Activated CD4-positive, alpha-beta T cell treated with anti-CD3 and anti-CD28 coated beads, Interleukin-2, amount 10 ng/mL, durations not matched to agents 7 days and 5 days (primary cell): ENCODE measurements at regions not wholly inside any gene's neighbourhood (a gene's known extent, or its start where the extent isn't known, plus 50 kb on each side); places are given as distances from the start of the nearest gene placed in this dataset.
"Not testable (repeated sequence)": the region's sequence is repeated elsewhere in the genome, so short reads cannot be mapped to it uniquely, and the experiment has no call there.

Experiments
- CTCF ChIA-PET: fragments of 350-600 bp; sonication (Branson Sonifier 250); formaldehyde crosslinking; loops from one replicate; lab custom pipeline; 2021; ENCODE audit warnings: antibody characterized with exemption; lab: Charles Lee
- POLR2A ChIA-PET: fragments of 350-600 bp; sonication (Branson Sonifier 250); formaldehyde crosslinking; loops from one replicate; lab custom pipeline; 2021; ENCODE audit warnings: antibody characterized with exemption; lab: Charles Lee
- DNase-seq: peaks from one replicate; pipeline ENCODE4 v3.0.0-alpha.2; 2020
- H3K27ac Mint-ChIP-seq: one replicate; pipeline ENCODE4 v1.8.0; 2021; ENCODE audit warnings: mild to moderate bottlenecking, moderate library complexity, mixed read lengths
- H3K27me3 Mint-ChIP-seq: one replicate; pipeline ENCODE4 v1.8.0; 2021; ENCODE audit warnings: mixed read lengths
- H3K36me3 Mint-ChIP-seq: one replicate; pipeline ENCODE4 v1.8.0; 2021; ENCODE audit warnings: low read depth, mixed read lengths
- H3K4me1 Mint-ChIP-seq: one replicate; pipeline ENCODE4 v1.8.0; 2021; ENCODE audit warnings: mixed read lengths
- H3K4me3 Mint-ChIP-seq: one replicate; pipeline ENCODE4 v1.8.0; 2021; ENCODE audit warnings: mild to moderate bottlenecking, moderate library complexity, mixed read lengths
- H3K9me3 Mint-ChIP-seq: one replicate; pipeline ENCODE4 v1.8.0; 2021; ENCODE audit warnings: mixed read lengths

DNA sequence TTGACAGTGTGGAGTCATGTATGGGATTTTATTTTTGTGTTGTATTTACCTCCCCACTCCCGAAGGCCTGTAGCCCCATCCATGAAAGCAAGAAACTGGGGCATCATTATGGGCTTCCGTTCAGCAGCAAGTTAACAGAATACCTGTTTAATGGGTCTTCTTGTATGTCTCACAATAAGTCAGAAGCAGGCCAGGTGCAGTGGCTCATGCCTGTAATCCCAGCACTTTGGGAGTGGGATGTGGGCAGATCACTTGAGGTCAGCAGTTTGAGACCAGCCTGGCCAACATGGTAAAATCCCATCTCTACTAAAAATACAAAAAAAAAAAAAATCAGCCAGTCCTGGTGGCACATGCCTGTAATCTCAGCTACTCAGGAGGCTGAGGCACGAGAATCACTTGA, 239.7 kb downstream of the SMAD2 start:
- H3K4me3 Mint-ChIP-seq, H3K36me3 Mint-ChIP-seq, H3K9me3 Mint-ChIP-seq, H3K4me1 Mint-ChIP-seq, CTCF ChIA-PET, H3K27me3 Mint-ChIP-seq, POLR2A ChIA-PET, H3K27ac Mint-ChIP-seq, DNase-seq: not testable (repeated sequence)

DNA sequence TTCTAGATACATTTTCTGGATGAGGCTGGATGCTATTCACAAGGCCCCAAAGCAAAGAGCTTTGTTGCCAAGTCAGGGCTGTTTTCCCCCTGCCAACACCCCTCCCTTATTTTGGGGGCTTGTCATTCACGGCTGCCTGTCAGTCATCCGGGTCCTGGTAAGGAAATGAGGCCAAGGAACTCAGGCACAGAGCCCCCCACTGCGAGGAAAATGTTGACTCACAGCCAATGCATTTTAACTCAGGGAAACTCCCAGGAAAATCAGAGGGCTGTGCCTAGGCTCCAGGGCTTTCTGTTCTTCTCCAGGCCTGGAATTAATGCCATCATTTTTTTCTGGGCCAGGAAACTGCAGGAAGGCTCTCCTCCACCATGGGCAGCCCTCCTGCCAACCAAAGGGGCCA, 241.1 kb downstream of the SMAD2 start:
- no peaks in the 10 kb centered on the region for H3K36me3 Mint-ChIP-seq
- CTCF ChIA-PET: no interaction called here

DNA sequence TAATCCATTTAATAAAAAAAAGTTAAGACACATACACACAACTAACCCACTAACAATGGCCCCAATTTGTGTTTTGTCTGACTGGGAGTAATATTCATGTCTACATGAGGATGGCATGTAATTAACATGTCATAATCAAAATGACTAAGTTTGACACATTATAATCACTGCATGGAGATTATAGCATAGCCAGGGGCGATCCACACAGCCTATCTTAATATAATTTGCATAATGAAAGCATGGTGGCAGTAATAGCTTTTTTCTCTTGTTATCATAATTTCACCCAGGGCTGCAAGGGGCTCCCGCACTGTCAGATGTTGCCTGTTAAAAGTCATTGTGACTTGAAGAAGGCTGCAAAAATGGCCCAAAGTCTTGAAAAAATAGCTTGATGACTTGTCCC, 243.7 kb downstream of the SMAD2 start:
- POLR2A ChIA-PET: no interaction called here

More for the DNA sequence above, 241.1 kb downstream of the SMAD2 start:
- Mint-ChIP-seq H3K27ac (no peak overlapping the region), H3K27me3 (peaks cover 2% of the 10 kb centered on the region), H3K4me1 (no peaks in the 10 kb centered on the region), H3K9me3 (no peaks in the 10 kb centered on the region), H3K4me3 (no peak overlapping the region)
- POLR2A ChIA-PET: no interaction called here
- no peak for DNase-seq

DNA sequence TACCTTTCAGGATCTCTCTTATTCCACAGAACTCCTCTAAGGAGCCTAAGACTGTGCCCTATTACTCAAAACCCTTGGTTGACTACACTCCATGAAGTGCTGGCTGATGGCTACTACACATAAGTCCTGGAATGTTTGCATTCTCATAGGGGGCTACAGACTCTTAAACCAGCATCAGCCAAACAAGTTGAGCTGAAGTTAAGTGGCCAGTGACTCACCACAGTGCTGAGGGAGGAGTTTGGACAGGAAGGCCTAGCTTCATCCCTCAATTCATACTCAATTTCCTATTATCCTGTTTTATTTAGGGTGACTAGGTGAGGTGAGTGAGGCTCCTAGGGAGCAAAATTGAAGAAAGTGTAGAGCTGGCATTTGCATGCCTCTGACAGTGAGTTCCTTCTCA, 246.7 kb downstream of the SMAD2 start:
- no peaks in the 10 kb centered on the region for H3K4me1 Mint-ChIP-seq
- peaks cover 2% of the 10 kb centered on the region for H3K27me3 Mint-ChIP-seq
- H3K4me3 Mint-ChIP-seq: no peak overlapping the region
- no peak overlapping the region for H3K27ac Mint-ChIP-seq
- ChIA-PET CTCF (no interaction called here), POLR2A (no interaction called here)
- no peak for DNase-seq
- no peaks in the 10 kb centered on the region for H3K36me3 Mint-ChIP-seq
- no peaks in the 10 kb centered on the region for H3K9me3 Mint-ChIP-seq

More for the DNA sequence above, 243.7 kb downstream of the SMAD2 start:
- Mint-ChIP-seq H3K4me1 (no peaks in the 10 kb centered on the region), H3K9me3 (no peaks in the 10 kb centered on the region), H3K27ac (no peak overlapping the region), H3K27me3 (peaks cover 2% of the 10 kb centered on the region), H3K36me3 (no peaks in the 10 kb centered on the region), H3K4me3 (no peak overlapping the region)
- CTCF ChIA-PET: no interaction called here
- DNase-seq: no peak

DNA sequence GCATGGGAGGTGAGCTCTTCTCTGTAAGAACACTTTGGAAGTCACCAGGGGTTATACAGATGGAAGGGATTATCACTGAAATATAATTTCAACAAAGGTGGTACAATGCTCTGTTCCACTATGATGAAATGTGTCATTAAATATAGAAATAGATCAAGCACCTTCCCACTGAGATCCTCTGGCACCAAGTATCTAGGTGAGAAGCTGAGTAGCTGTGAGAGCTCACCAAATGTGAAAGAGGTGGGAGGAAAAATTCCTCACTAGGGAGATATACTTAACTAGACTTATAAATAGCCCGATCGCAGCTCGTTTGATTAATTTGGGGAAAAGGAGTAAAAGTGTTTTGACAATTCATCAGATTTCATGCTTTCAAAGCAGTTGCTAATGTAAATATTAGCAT, 247.6 kb downstream of the SMAD2 start:
- POLR2A ChIA-PET: interaction anchor here (0.5 kb wide), 1 partner anchor 1507 kb away, joined by 3 read pairs; no protein-coding TSS in a partner anchor
- no peaks in the 10 kb centered on the region for H3K4me1 Mint-ChIP-seq
- CTCF ChIA-PET: no interaction called here
- no peak overlapping the region for H3K27ac Mint-ChIP-seq
- H3K4me3 Mint-ChIP-seq: no peak overlapping the region
- peaks cover 2% of the 10 kb centered on the region for H3K27me3 Mint-ChIP-seq
- no peak for DNase-seq
- H3K9me3 Mint-ChIP-seq: no peaks in the 10 kb centered on the region
- H3K36me3 Mint-ChIP-seq: no peaks in the 10 kb centered on the region

DNA sequence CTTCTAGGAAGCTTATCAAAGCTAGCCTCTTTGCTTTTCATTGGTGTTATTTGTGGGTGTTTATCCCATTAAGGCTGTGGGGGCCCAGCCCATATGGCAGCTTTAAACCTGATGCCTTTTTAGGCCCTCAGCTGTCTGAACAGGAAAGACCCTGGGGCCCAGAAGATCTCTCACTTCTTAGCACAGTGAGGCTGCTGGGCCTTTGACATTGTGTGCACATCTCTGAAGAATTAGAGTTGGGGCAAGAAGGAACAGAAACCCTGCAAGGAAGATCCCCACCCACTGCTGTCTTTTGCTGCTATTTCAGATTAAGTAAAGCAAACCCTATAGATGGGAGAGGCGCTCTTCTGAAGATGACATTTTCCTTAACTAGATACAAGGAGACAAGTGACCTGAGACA, 250.0 kb downstream of the SMAD2 start:
- no peaks in the 10 kb centered on the region for H3K27me3 Mint-ChIP-seq
- no peaks in the 10 kb centered on the region for H3K4me1 Mint-ChIP-seq
- no peaks in the 10 kb centered on the region for H3K36me3 Mint-ChIP-seq
- no peak overlapping the region for H3K27ac Mint-ChIP-seq
- POLR2A ChIA-PET: no interaction called here
- no peaks in the 10 kb centered on the region for H3K9me3 Mint-ChIP-seq
- no peak overlapping the region for H3K4me3 Mint-ChIP-seq
- no peak for DNase-seq
- CTCF ChIA-PET: no interaction called here

DNA sequence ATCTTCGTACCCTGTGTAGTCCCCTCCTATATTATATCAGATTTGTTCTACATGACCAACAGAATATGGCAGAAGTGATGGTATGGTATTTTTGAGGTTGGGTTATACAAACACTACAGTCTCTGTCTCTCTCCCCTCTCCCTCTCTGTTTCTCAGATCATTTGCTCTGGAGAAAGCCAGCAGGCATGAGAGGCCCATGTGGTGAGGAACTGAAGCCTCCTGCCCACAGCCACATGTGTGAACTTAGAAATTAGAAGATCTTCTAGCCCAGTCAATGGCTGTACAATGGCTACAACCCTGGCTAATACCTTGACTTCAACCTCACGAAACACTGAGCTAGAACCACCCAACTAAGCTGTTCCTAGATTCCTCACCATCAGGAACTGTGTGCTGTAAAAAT, 250.6 kb downstream of the SMAD2 start:
- CTCF ChIA-PET: no interaction called here
- DNase-seq: no peak
- no peaks in the 10 kb centered on the region for H3K9me3 Mint-ChIP-seq
- H3K4me3 Mint-ChIP-seq: no peak overlapping the region
- H3K4me1 Mint-ChIP-seq: no peaks in the 10 kb centered on the region
- H3K27me3 Mint-ChIP-seq: no peaks in the 10 kb centered on the region
- no peak overlapping the region for H3K27ac Mint-ChIP-seq
- POLR2A ChIA-PET: no interaction called here
- H3K36me3 Mint-ChIP-seq: no peaks in the 10 kb centered on the region

DNA sequence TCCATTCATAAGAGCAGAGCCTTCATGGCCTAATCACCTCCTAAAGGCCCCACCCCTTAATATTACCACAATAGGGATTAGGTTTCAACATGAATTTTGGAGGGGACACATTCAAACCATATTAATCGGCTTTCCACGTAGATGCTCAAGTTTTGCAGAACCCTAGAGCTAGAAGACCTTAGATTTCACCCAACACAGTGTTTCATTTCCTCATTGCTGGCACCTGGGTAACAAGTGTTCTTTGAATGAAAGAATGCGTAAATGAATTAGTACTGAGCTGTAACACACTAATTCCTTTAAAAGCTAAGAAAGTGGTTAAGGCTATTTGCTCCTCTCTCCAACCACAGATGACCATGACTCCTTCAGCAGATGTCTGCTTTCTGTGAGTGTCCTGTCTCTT, 252.5 kb downstream of the SMAD2 start:
- no peak overlapping the region for H3K27ac Mint-ChIP-seq
- DNase-seq: no peak
- CTCF ChIA-PET: no interaction called here
- no peaks in the 10 kb centered on the region for H3K36me3 Mint-ChIP-seq
- no peaks in the 10 kb centered on the region for H3K4me1 Mint-ChIP-seq
- no peaks in the 10 kb centered on the region for H3K9me3 Mint-ChIP-seq
- no peak overlapping the region for H3K4me3 Mint-ChIP-seq
- no peaks in the 10 kb centered on the region for H3K27me3 Mint-ChIP-seq
- POLR2A ChIA-PET: no interaction called here

DNA sequence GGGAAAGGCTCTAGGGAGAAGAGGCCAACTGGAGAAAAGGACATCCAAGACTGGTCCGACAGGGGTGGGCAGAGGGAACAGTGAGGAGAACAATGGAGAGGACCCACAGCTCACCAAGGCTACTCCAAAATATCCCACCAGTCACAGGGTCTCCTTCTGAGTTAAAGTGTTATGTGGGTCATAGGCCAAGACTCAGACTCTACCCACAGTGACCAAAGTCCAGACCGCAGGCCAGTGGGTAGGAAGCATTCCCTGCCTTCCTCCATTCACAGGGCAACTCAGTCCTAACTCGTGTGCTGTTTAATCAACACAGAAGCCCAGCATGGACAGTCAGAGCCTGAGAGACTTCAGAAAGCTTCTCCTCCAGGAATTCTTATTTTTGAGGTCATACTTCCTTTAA, 260.6 kb downstream of the SMAD2 start:
- H3K36me3 Mint-ChIP-seq: no peaks in the 10 kb centered on the region
- no peak for DNase-seq
- peaks cover 17% of the 10 kb centered on the region for H3K27me3 Mint-ChIP-seq
- no peak overlapping the region for H3K4me3 Mint-ChIP-seq
- H3K4me1 Mint-ChIP-seq: no peaks in the 10 kb centered on the region
- CTCF ChIA-PET: no interaction called here
- no peaks in the 10 kb centered on the region for H3K9me3 Mint-ChIP-seq
- POLR2A ChIA-PET: no interaction called here
- H3K27ac Mint-ChIP-seq: no peak overlapping the region

DNA sequence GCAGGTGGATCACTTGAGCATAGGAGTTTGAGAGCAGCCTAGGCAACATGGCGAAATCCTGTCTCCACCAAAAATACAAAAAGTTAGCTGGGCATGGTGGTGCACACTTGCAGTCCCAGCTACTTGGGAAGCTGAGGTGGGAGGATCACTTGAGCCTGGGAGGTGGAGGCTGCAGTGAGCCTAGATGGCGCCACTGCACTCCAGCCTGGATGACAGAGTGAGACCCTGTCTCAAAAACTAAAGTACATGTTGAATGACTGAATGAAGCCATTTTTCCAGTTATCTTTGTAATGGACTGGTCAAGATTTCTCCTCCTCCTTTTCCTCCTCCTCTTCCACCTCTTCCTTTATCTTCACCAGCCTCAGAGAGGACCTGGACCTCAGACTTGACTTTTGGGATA, 272.0 kb downstream of the SMAD2 start:
- Mint-ChIP-seq H3K4me1 (no peaks in the 10 kb centered on the region), H3K9me3 (peaks cover 9% of the 10 kb centered on the region), H3K4me3 (no peak overlapping the region), H3K27me3 (no peaks in the 10 kb centered on the region), H3K36me3 (no peaks in the 10 kb centered on the region), H3K27ac (no peak overlapping the region)
- no peak for DNase-seq
- ChIA-PET POLR2A (interaction anchor here (0.7 kb wide), 1 partner anchor 342 kb away, joined by 3 read pairs; no protein-coding TSS in a partner anchor), CTCF (no interaction called here)

DNA sequence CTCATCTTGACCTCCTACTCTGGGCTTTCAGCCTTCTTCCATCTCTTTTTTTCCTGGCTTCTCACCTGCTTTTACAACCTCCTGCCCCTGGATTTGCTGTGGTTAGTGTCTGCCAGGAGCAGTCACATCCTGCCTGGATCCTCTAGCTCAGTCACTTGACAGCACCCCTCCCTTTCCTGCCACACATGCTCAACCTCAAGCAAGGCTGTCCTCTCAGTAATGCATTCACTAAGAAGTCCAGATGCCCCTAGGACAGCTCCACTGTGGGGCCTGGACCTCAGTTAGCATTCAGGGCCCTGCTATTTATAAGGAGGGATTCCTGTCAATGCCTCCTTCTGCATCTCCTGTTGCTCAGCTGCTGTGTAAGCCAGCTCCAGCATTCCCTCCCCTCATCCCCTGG, 275.5 kb downstream of the SMAD2 start:
- Mint-ChIP-seq H3K36me3 (no peaks in the 10 kb centered on the region), H3K4me1 (no peaks in the 10 kb centered on the region), H3K4me3 (no peak overlapping the region), H3K27ac (no peak overlapping the region), H3K27me3 (no peaks in the 10 kb centered on the region), H3K9me3 (peaks cover 7% of the 10 kb centered on the region)
- DNase-seq: no peak
- POLR2A ChIA-PET: no interaction called here
- CTCF ChIA-PET: no interaction called here

DNA sequence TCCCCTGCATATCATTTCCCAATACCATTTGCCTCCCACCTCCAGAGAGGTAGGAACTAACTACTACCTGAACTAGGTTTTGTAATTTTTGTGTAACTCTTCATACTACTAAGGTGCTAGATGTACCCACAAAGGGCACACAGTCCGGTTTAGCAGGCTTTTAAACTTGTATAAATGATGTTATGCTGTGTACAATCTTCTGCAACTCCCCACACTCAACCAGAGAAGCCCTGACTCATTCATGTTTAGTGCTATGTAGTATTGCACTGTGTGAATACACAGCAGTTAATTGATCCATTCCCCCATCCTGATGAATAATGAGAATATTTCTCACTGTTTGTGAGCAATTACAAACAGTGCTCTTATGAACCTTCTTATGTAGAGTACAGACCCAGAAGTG, 285.6 kb downstream of the SMAD2 start:
- CTCF ChIA-PET: no interaction called here
- Mint-ChIP-seq H3K4me1 (no peaks in the 10 kb centered on the region), H3K9me3 (no peaks in the 10 kb centered on the region), H3K27me3 (peaks cover 2% of the 10 kb centered on the region), H3K4me3 (no peak overlapping the region), H3K27ac (no peak overlapping the region), H3K36me3 (no peaks in the 10 kb centered on the region)
- POLR2A ChIA-PET: no interaction called here
- DNase-seq: no peak

DNA sequence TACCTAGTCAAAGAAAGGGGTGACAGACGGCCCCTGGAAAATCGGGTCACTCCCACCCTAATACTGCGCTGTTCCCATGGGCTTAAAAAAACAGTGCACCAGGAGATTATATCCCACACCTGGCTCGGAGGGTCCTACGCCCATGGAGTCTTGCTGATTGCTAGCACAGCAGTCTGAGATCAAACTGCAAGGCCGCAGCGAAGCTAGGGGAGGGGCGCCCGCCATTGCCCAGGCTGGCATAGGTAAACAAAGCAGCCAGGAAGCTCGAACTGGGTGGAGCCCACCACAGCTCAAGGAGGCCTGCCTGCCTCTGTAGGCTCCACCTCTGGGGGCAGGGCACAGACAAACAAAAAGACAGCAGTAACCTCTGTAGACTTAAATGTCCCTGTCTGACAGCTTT, 292.9 kb downstream of the SMAD2 start:
- H3K4me1 Mint-ChIP-seq, H3K27me3 Mint-ChIP-seq, H3K36me3 Mint-ChIP-seq, H3K4me3 Mint-ChIP-seq, H3K9me3 Mint-ChIP-seq, H3K27ac Mint-ChIP-seq, CTCF ChIA-PET, POLR2A ChIA-PET, DNase-seq: not testable (repeated sequence)

DNA sequence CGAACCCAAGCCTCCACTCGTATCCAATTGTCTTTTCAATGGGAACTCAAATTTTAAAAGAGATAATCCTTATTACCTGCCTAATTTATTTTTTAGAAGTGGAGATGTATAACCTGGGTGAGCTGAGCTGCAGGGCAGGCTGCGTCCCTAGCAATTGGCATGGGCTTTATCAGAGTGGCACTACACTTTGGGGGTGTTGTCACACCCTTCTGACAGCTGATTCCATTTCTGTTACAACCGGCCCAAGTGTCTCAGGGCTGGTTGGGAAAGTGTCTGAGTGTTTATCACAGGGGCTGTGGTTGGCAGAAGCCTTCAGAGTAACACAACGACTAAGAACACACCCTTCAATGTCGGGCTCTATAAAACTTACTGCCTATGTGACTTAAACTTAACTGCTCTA, 295.0 kb downstream of the SMAD2 start:
- H3K27me3 Mint-ChIP-seq: peaks cover 2% of the 10 kb centered on the region
- H3K4me3 Mint-ChIP-seq: no peak overlapping the region
- no peaks in the 10 kb centered on the region for H3K9me3 Mint-ChIP-seq
- POLR2A ChIA-PET: no interaction called here
- H3K27ac Mint-ChIP-seq: no peak overlapping the region
- H3K36me3 Mint-ChIP-seq: no peaks in the 10 kb centered on the region
- CTCF ChIA-PET: no interaction called here
- no peaks in the 10 kb centered on the region for H3K4me1 Mint-ChIP-seq
- DNase-seq: no peak
